COR-L47 (cell line): ENCODE measurements at regions not wholly inside any gene's neighbourhood (a gene's known extent, or its start where the extent isn't known, plus 50 kb on each side); places are given as distances from the start of the nearest gene placed in this dataset.

Experiments
- DNase-seq: peaks from one replicate; lab custom pipeline; 2025; lab: John Stamatoyannopoulos, UW

- DNase-seq, result no peak
These were observed 65.7 kb upstream of the CCDC196 start for GRCh38 chr14:66420251-66421006.

DNA sequence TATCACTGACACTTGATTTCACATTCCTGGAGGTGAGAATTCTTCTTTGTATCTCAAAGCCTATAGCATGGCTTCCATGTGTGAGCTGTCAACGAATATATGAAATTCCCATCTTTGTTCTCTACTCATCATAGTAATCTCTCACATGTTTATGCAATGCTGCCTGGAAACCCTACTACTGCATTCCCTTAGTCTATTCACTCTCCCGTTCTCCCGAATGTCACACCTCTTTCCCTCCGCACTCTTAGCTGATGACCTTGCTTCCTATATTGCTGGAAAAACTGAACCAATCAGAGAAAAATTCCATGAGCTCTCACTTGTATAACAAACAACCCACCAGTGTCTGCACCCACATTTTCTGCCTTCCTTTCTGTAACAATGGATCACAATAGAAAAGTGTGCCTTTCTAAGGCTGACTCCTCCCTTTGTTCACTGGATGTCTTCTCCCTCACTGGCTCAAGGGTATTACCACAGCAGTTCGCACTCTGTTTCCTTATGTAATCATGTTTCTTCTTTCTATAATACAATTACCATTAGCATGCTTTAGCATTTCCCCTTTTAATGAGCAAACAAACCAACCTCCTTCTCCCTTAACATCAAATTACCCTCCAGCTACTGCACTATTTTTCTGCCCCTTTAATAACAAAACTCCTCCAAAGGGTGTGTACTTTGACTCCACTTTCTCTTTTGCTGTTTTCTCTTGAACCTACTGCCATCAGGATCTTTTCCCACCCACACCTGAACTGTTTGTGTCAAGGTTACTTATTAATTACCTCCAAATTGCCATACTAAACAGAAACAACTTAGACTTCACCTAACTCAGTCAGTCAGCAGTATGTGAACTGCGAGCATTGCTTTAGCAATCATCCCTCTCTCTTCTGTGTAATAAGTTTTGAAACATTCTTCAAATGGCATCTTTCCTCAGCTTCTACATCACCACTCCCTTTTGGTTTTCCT is 63.9 kb upstream of the CCDC196 start:
- no peak for DNase-seq

- DNase-seq, result no peak
These were observed 60.8 kb upstream of the CCDC196 start for GRCh38 chr14:66425402-66425801.

- DNase-seq, result no peak
These were observed 59.7 kb upstream of the CCDC196 start for GRCh38 chr14:66426451-66426850.

DNA sequence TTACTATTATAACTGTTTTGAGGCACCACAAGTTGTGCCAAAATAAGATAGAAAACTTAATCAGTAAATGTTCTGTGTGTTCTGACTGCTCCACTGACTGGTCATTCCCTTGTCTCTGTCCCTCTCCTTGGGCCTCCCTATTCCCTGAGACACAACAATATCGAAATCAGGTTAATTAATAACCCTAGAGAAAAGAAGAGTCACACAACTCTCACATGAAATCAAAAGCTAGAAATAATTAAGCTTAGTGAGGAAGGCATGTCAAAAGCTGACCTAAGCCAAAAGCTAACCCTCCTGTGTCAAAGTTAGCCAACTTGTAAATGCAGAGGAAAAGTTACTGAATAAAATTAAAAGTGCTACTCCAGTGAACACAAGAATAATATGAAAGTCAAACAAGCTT is 53.8 kb upstream of the CCDC196 start:
- no peak for DNase-seq

DNA sequence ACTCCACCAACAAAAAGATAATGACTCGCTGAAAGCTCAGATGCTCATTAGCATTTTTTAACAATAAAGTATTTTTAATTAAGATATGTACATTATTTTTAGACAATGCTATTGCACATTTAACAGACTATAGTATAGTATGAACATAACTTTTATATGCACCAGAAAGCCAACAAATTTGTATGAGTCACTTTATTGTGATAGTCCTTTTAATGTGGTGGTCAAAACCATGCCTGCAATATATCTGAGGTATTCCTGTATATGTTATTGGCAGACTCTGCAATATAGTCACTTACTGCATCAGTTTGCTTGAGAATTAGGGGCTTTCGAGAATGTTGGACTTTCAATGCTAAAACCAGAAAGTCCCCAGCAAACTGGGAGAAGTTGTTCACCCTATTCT is 51.7 kb upstream of the CCDC196 start:
- no peak for DNase-seq

DNA sequence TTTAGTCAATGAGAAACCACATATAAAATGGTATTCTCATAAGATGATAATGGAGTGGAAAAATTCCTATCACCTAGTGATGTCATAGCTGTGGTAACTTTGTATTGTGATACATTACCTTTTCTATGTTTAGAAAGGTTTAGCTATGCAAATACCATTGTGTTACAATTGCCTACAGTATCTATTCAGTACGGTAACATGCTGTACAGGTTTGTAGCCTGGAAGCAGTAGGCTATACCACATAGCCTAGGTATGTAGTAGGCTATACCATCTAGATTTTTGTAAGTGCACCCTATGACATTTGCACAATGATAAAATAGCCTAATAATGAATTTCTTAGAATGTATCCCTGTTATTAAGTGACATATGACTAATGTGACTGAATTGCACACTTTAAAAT is 50.5 kb upstream of the CCDC196 start:
- no peak for DNase-seq
